IMR-90 (cell line): ENCODE measurements at regions not wholly inside any gene's neighbourhood (a gene's known extent, or its start where the extent isn't known, plus 50 kb on each side); places are given as distances from the start of the nearest gene placed in this dataset.

ENCODE experiments used
- ATAC-seq: fragments of 200-7000 bp; cut with Tn5 transposase; 2 replicates; pipeline ENCODE4 v1.9.1; 2020; ENCODE audit warnings: low read depth, mild to moderate bottlenecking, moderate library complexity
- BruUV-seq: library from RNA; stranded (reverse); fragments of 400-500 nt; replicated peaks from 2 replicates; lab custom pipeline; 2021; lab: Mats Ljungman, UMichigan
- CTCF ChIA-PET: fragments of 300-600 bp; formaldehyde crosslinking; extraction: SDS; loops from one replicate; lab custom pipeline; 2021; ENCODE audit warnings: antibody characterized with exemption; lab: Yijun Ruan, JAX
- POLR2A ChIA-PET: fragments of 300-600 bp; sonication (Branson Sonifier 250); formaldehyde crosslinking; loops from one replicate; lab custom pipeline; 2022; ENCODE audit warnings: antibody characterized with exemption; ENCODE audit not compliant: unreplicated experiment; lab: Charles Lee
- DNase-seq: peaks from one replicate; pipeline ENCODE4 v3.0.0; 2013
- H2AFZ ChIP-seq: replicated peaks from 2 replicates; pipeline ENCODE3; 2013; ENCODE audit warnings: low read length, mild to moderate bottlenecking; ENCODE audit not compliant: poor library complexity
- H2AK5ac ChIP-seq: 2 replicates; pipeline ENCODE4 v1.6.1; 2013; ENCODE audit warnings: low read depth, low read length, inconsistent platforms
- H2AK9ac ChIP-seq: replicated peaks from 2 replicates; pipeline ENCODE3; 2013; ENCODE audit warnings: mild to moderate bottlenecking, low read depth, low read length, moderate library complexity; ENCODE audit not compliant: poor library complexity
- H2BK120ac ChIP-seq: 2 replicates; pipeline ENCODE4 v1.6.1; 2013; ENCODE audit warnings: low read depth, low read length, inconsistent platforms
- H2BK15ac ChIP-seq: 3 replicates; pipeline ENCODE4 v1.6.1; 2013; ENCODE audit warnings: low read depth, low read length, inconsistent platforms
- H2BK20ac ChIP-seq: 2 replicates; pipeline ENCODE4 v1.6.1; 2013; ENCODE audit warnings: low read depth, mild to moderate bottlenecking, inconsistent platforms, low read length, moderate library complexity
- H2BK5ac ChIP-seq: 2 replicates; pipeline ENCODE4 v1.6.1; 2013; ENCODE audit warnings: mild to moderate bottlenecking, low read depth, low read length, inconsistent platforms; ENCODE audit not compliant: poor library complexity, severe bottlenecking
- H3K14ac ChIP-seq: replicated peaks from 2 replicates; pipeline ENCODE4 v1.6.1; 2013; ENCODE audit warnings: low read depth, low read length, inconsistent platforms
- H3K18ac ChIP-seq: 2 replicates; pipeline ENCODE4 v1.6.1; 2013; ENCODE audit warnings: low read depth, low read length, control low read depth
- H3K23ac ChIP-seq: 2 replicates; pipeline ENCODE4 v1.6.1; 2013; ENCODE audit warnings: low read depth, low read length, inconsistent platforms
- H3K27ac ChIP-seq: 2 replicates; pipeline ENCODE4 v1.5.1; 2013; ENCODE audit warnings: mild to moderate bottlenecking, control low read depth, low read length; ENCODE audit not compliant: insufficient read depth
- H3K27me3 ChIP-seq: 2 replicates; pipeline ENCODE4 v1.6.1; 2013; ENCODE audit warnings: low read length; ENCODE audit not compliant: control insufficient read depth, insufficient read depth
- H3K36me3 ChIP-seq: 2 replicates; pipeline ENCODE4 v1.6.1; 2013; ENCODE audit warnings: low read length, mixed read lengths; ENCODE audit not compliant: control insufficient read depth, insufficient read depth
- H3K4ac ChIP-seq: 2 replicates; pipeline ENCODE4 v1.6.1; 2013; ENCODE audit warnings: low read depth, low read length, inconsistent platforms
- H3K4me1 ChIP-seq: 2 replicates; pipeline ENCODE4 v1.6.1; 2013; ENCODE audit warnings: low read length, mixed read lengths; ENCODE audit not compliant: control insufficient read depth, insufficient read depth
- H3K4me2 ChIP-seq: 2 replicates; pipeline ENCODE4 v1.6.1; 2013; ENCODE audit warnings: low read depth, mild to moderate bottlenecking, control low read depth, low read length, moderate library complexity
- H3K4me3 ChIP-seq: 2 replicates; pipeline ENCODE4 v1.5.1; 2013; ENCODE audit warnings: low read depth, mild to moderate bottlenecking, control low read depth, low read length, moderate library complexity; ENCODE audit not compliant: insufficient read depth
- H3K56ac ChIP-seq: 2 replicates; pipeline ENCODE4 v1.6.1; 2013; ENCODE audit warnings: low read length, inconsistent platforms; ENCODE audit not compliant: insufficient read depth; ENCODE audit errors: extremely low read depth
- H3K79me1 ChIP-seq, 2 experiments: 2 replicates each; pipeline ENCODE4 v1.6.1; 2013; ENCODE audit warnings: low read length in 2 of 2, inconsistent platforms in 1 of 2, low read depth in 1 of 2
- H3K9ac ChIP-seq: 2 replicates; pipeline ENCODE4 v1.6.1; 2013; ENCODE audit warnings: low read depth, low read length, control low read depth
- H3K9me1 ChIP-seq: 2 replicates; pipeline ENCODE4 v1.6.1; 2013; ENCODE audit warnings: low read length, inconsistent platforms; ENCODE audit not compliant: insufficient read depth
- H3K9me3 ChIP-seq: 2 replicates; pipeline ENCODE4 v1.6.1; 2013; ENCODE audit warnings: low read length; ENCODE audit not compliant: control insufficient read depth, insufficient read depth
- H4K20me1 ChIP-seq: 2 replicates; pipeline ENCODE4 v1.6.1; 2013; ENCODE audit warnings: low read length, inconsistent platforms; ENCODE audit not compliant: insufficient read depth
- H4K5ac ChIP-seq: 2 replicates; pipeline ENCODE4 v1.6.1; 2013; ENCODE audit warnings: mild to moderate bottlenecking, low read depth, low read length, control low read depth
- H4K8ac ChIP-seq, 2 experiments: 2 replicates each; pipeline ENCODE4 v1.6.1; 2013; ENCODE audit warnings: low read depth in 2 of 2, low read length in 2 of 2, control low read depth in 1 of 2, inconsistent platforms in 1 of 2
- H4K91ac ChIP-seq: 2 replicates; pipeline ENCODE4 v1.6.1; 2013; ENCODE audit warnings: low read depth, low read length, inconsistent platforms; ENCODE audit not compliant: insufficient read depth
- BHLHE40 ChIP-seq: fragments of 150-350 bp; IDR thresholded peaks from 2 replicates; pipeline ENCODE4 v1.6.1; 2016; ENCODE audit warnings: mild to moderate bottlenecking, low read depth, low read length
- CEBPB ChIP-seq: IDR thresholded peaks from 2 replicates; pipeline ENCODE4 v1.6.1; 2012; ENCODE audit warnings: low read depth, low read length, improper control_type of control experiment
- CHD1 ChIP-seq: IDR thresholded peaks from 2 replicates; pipeline ENCODE4 v1.6.1; 2012; ENCODE audit warnings: low read depth, low read length, improper control_type of control experiment
- ELK1 ChIP-seq: fragments of 150-350 bp; IDR thresholded peaks from 2 replicates; pipeline ENCODE4 v1.6.1; 2016; ENCODE audit warnings: low read depth, mild to moderate bottlenecking, low read length, moderate library complexity, borderline replicate concordance
- FOS ChIP-seq: fragments of 150-350 bp; IDR thresholded peaks from 2 replicates; pipeline ENCODE4 v1.6.1; 2016; ENCODE audit warnings: low read depth, low read length
- MAFK ChIP-seq: IDR thresholded peaks from 2 replicates; pipeline ENCODE4 v1.6.1; 2012; ENCODE audit warnings: low read depth, low read length, improper control_type of control experiment
- MAZ ChIP-seq: IDR thresholded peaks from 2 replicates; pipeline ENCODE4 v1.6.1; 2012; ENCODE audit warnings: low read depth, mild to moderate bottlenecking, low read length, improper control_type of control experiment, moderate library complexity, borderline replicate concordance
- MXI1 ChIP-seq: IDR thresholded peaks from 2 replicates; pipeline ENCODE4 v1.6.1; 2012; ENCODE audit warnings: low read depth, mild to moderate bottlenecking, low read length, moderate library complexity, borderline replicate concordance
- NFE2L2 ChIP-seq: fragments of 150-350 bp; IDR thresholded peaks from 2 replicates; pipeline ENCODE4 v1.6.1; 2016; ENCODE audit warnings: low read depth, mild to moderate bottlenecking, low read length
- POLR2A ChIP-seq: IDR thresholded peaks from 2 replicates; pipeline ENCODE4 v1.6.1; 2012; ENCODE audit warnings: mild to moderate bottlenecking, low read depth, low read length
- RAD21 ChIP-seq: IDR thresholded peaks from 2 replicates; pipeline ENCODE4 v1.6.1; 2012; ENCODE audit warnings: low read length, improper control_type of control experiment
- RCOR1 ChIP-seq: IDR thresholded peaks from 2 replicates; pipeline ENCODE4 v1.6.1; 2012; ENCODE audit warnings: mild to moderate bottlenecking, low read length, improper control_type of control experiment; ENCODE audit not compliant: insufficient replicate concordance
- RFX5 ChIP-seq: IDR thresholded peaks from 2 replicates; pipeline ENCODE4 v1.8.0; 2012; ENCODE audit warnings: low read depth, mild to moderate bottlenecking, low read length, moderate library complexity
- SMC3 ChIP-seq: fragments of 150-350 bp; IDR thresholded peaks from 2 replicates; pipeline ENCODE4 v1.6.1; 2016; ENCODE audit warnings: low read depth, mild to moderate bottlenecking, antibody characterized with exemption, low read length, moderate library complexity
- USF2 ChIP-seq: fragments of 150-350 bp; IDR thresholded peaks from 2 replicates; pipeline ENCODE4 v1.6.1; 2017; ENCODE audit warnings: mild to moderate bottlenecking, antibody characterized with exemption, low read length, low read depth
- WGBS, 2 experiments: methylation state at CpG; one replicate each; pipeline versions ENCODE4 v1.1.5 to v1.1.7; 2013; ENCODE audit warnings: missing lambda C conversion rate in 2 of 2; ENCODE audit not compliant: insufficient read length in 1 of 2; ENCODE audit errors: extremely low coverage in 2 of 2; 5-methylcytosine and 5-hydroxymethylcytosine counted together
- dilution Hi-C: fragments of 300-500 bp; cut with HindIII; formaldehyde crosslinking; loops from one replicate; pipeline ENCODE4 v1.14.3; 2018; ENCODE audit warnings: low sequenced_read_pairs; ENCODE audit not compliant: unreplicated experiment
- in situ Hi-C: fragments of 300-500 bp; cut with MboI; formaldehyde crosslinking; loops from 3 replicates; pipeline ENCODE4 v1.14.3; 2019; ENCODE audit warnings: low sequenced_read_pairs, inconsistent platforms, mixed read lengths
- intact Hi-C: fragments of 100-400 bp; cut with micrococcal nuclease; formaldehyde crosslinking; loops from 2 replicates; pipeline ENCODE4 v1.10.0; 2022
- TF ChIP-seq, protein P1 (sequence below): conservative IDR thresholded peaks from 2 replicates; pipeline ENCODE4 v1.5.1; 2012; ENCODE audit warnings: mild to moderate bottlenecking, low read depth, low read length, improper control_type of control experiment

GRCh38 chr2:192729369-192729768 is 534.6 kb upstream of the TMEFF2 start:
- Histone ChIP-seq H3K4ac (no peak overlapping the region), H3K56ac (no peak overlapping the region), H2BK20ac (no peak overlapping the region), H3K18ac (no peak overlapping the region), H4K20me1 (no peaks in the 10 kb centered on the region), H2BK15ac (no peak overlapping the region), H3K4me2 (no peak overlapping the region), H2BK120ac (no peak overlapping the region), H2BK5ac (no peak overlapping the region), H3K9me1 (no peaks in the 10 kb centered on the region), H3K27ac (no peak overlapping the region), H2AFZ (no peak overlapping the region), H3K14ac (no peak overlapping the region), H3K23ac (no peak overlapping the region), H2AK5ac (no peak overlapping the region), H3K36me3 (no peaks in the 10 kb centered on the region), H3K4me3 (no peak overlapping the region), H3K9me3 (peaks cover 7% of the 10 kb centered on the region), H4K91ac (no peak overlapping the region), H3K9ac (no peak overlapping the region), H4K5ac (no peak overlapping the region), H2AK9ac (no peak overlapping the region), H3K79me1 (no peaks in the 10 kb centered on the region), H3K27me3 (no peaks in the 10 kb centered on the region), H3K4me1 (no peaks in the 10 kb centered on the region), H4K8ac (no peak overlapping the region)
- ATAC-seq: no peak
- dilution Hi-C loops: no loop called here
- in situ Hi-C loops: no loop called here
- no CpG with 5 or more reads among the region's 2 CpGs for WGBS, 2 experiments
- no TSS peak for BruUV-seq
- TF ChIP-seq POLR2A (no peak), FOS (no peak), RAD21 (no peak), MAFK (no peak), RCOR1 (no peak), RFX5 (no peak), MAZ (no peak), MXI1 (no peak), SMC3 (no peak), BHLHE40 (no peak), ELK1 (no peak), CHD1 (no peak), NFE2L2 (no peak), USF2 (no peak), CEBPB (no peak)
- TF ChIP-seq, protein P1, sequence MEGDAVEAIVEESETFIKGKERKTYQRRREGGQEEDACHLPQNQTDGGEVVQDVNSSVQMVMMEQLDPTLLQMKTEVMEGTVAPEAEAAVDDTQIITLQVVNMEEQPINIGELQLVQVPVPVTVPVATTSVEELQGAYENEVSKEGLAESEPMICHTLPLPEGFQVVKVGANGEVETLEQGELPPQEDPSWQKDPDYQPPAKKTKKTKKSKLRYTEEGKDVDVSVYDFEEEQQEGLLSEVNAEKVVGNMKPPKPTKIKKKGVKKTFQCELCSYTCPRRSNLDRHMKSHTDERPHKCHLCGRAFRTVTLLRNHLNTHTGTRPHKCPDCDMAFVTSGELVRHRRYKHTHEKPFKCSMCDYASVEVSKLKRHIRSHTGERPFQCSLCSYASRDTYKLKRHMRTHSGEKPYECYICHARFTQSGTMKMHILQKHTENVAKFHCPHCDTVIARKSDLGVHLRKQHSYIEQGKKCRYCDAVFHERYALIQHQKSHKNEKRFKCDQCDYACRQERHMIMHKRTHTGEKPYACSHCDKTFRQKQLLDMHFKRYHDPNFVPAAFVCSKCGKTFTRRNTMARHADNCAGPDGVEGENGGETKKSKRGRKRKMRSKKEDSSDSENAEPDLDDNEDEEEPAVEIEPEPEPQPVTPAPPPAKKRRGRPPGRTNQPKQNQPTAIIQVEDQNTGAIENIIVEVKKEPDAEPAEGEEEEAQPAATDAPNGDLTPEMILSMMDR: no peak
- ChIA-PET CTCF (no interaction called here), POLR2A (no interaction called here)
- no peak for DNase-seq
- intact Hi-C loops: no loop called here
